ENCODE measurements at regions not wholly inside any gene's neighbourhood (a gene's known extent, or its start where the extent isn't known, plus 50 kb on each side); places are given as distances from the start of the nearest gene placed in this dataset.
"Not testable (repeated sequence)": the region's sequence is repeated elsewhere in the genome, so short reads cannot be mapped to it uniquely, and the experiment has no call there.

DNA sequence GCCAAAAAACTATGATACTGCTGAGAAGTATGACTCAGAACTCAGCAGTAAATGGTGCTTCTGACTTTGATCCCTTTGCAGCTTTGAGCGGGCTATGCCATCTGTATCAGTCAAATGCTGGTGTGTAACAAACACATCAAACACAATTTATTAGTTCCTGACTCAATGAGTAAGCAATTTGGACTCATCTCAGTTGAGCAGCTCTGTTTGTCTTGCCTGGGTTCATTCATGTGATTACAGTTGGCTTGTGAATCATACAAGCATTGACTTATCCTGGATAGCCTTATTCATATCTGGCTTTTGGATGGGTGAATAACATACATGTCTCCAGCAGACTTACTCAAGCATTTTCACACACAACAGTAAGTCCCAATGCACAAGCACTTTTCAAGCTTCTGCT is 858.8 kb downstream of the METTL15 start:
- no peak for DNase-seq

DNA sequence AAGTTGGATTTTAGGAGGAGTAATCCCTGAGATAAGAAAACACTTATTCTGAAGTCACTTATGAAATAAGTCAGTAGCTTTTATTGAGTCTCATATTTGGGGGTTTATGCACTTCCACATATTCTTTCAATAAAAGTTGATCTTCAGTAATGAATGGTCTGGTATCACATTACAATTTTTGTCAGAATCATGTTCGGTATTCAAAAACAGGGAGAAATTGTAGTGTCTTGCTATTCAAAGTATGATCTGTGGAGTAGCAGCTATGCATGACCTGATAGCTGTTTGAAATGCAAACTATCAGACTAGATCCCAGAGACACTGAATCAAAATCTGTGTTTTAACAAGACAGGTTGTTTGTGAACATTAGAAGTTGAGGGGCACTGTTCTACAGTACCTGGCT is 857.6 kb downstream of the METTL15 start:
- DNase-seq = no peak

DNA sequence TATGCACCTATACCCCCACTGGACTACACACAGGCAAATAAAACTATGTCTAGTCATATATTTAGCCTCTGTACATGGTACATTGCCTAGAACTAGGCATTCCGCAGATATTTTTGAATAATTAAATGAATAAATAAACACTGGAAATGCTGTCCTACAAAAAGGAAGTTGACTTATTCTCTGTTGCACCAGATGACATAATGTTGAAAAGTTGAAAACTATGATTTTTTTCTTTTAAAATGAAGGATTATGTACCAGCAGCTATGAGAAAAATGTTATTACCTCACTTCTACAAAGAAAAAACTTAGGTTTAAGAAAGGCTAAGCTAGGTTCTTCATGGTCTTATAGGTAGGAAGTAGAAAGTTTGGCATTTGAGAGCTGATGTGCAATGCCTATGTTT is 856.6 kb downstream of the METTL15 start:
- no peak for DNase-seq

DNA sequence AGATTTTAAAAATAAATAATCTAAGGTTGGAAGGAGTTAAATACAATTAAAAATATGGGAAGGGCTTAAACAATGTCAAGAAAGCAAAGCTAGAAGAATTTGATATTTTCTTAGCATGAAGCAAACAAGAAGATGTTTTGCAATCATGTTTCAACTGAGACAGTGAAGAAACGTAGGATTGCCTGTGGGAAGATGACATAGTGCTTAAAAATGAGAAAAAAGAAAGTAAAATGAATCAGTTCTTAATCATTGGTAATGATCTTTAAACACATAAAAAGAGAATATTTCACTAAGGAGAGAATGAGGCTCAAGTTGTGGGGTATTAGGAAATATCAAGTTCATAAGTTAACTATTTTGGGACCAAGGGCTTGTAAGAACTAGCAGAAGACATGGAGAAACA is 855.0 kb downstream of the METTL15 start:
- DNase-seq = no peak

DNA sequence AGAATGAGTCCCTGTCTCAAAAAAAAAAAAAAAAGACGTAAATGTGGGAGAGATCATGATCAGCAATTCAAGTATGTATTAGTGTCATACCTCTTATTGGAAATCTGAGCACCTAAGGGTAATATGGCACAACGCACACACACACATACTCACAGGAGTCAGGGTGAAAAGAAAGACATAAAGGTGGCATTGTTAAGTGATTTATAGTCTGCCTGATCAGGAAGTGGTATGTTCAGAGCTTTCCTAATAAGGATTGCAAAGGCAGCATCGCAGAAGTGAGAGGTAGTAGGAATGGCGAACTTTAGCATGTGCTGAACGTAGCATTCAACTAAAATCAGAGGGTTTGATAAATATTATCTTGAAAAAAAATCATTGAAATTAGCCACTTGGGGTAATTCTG is 854.3 kb downstream of the METTL15 start:
- no peak for DNase-seq

DNA sequence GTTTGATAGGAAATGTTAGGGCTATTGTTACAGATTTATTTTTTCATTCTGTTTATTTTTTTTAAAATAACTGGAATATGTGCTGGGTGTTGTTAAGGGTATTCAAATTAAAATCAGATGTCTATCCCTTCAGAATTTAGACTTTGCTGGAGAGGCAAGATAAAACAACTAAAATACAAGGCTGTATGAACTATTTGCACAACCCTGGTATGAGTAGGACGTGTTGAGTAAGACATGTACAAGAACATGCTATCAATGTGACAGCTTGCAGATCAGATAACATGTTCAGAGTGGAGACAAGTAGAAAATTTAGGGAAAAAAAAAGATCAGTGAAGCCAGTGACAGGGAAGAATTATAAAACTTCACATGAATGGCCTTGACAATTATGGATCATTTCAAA is 853.5 kb downstream of the METTL15 start:
- DNase-seq = no peak

DNA sequence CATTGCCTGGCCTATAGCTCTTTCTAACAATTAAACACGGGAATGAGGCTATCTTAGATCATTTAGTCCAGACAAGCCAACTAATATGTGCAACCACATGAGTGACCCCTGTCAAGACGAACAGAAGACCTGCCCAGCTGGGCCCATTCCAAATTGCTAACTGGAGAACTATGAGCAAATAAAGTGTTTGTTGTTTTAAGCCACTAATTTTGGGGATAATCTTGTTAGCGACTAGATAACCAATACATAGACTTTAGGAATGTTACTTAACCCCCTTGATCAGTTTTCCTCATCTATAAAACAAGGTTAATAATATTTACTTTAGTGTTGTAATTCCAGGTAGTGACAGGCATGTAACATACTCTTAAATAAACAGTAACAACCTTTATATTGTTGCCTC is 848.3 kb downstream of the METTL15 start:
- DNase-seq = no peak

DNA sequence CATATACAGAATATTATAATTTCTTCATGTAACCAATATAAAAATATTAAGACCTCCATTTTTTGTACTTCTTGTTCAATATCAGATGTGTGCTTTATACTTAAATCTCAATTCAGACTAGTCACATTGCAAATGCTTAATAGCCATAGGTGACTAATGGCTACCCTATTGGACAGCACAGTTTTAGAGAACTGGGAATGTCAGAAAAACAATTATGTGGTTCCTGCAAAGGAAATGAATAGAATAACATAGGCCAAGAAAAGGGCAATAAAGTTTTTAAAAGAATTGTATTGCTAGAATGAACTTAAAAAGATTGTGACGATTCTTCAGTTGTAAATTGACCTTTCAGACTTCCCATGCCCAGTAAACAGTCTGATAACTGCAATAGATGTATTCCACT is 843.0 kb downstream of the METTL15 start:
- DNase-seq = no peak

DNA sequence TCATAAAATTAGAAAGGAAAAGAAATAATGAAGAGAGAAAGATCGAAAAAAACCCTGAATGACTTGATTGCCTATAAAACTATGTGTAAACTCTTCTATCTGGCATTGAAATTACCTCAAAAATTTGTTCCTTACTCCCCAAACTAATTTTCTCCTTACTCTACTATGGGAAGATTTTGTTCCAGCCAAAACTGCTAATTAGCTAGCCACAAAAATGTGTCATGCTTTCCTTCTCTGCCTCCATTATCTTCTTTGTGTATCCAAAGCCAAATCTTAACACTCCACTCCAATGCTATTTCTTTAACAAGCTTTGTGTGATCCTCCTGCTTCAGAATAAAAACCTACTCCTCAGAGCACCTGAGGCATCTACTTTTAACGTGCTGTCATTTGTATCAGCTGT is 831.2 kb downstream of the METTL15 start:
- DNase-seq = no peak

DNA sequence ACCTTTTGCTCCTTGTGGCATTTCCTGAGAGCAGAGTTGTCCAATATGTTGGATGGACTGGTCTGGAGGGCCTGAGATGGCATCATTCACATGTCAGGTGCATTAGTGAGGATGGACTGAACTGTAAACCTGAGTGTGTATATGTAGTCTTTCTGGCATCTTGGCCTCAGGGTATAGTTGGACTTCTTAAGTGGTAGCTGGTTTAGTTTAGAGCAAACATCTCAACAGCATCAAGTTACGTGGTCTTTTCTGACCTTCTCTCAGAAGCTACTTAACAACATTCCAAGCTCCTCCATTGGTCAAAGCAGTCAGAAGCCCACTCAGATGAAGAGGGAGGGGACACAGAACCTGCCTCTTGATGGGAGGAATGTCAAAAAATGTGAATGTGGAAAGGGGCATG is 829.9 kb downstream of the METTL15 start:
- no peak for DNase-seq

DNA sequence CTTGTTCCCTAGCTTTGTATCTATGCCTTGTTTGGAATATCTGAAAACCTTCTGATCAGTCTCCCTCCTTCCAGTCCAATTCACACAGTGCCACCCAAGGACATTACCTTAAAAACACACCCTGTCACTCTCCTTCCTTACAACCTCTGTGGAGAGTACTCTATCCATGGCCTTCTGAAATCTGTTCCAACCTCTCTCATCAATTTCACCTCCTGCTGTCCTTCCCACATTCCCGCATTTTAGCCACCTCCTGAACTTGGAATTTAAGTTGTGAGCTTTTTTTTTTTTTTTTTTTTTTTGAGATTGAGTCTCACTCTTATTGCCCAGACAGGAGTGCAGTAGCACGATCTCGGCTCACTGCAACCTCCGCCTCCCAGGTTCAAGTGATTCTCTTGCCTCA is 824.8 kb downstream of the METTL15 start:
- no peak for DNase-seq

DNA sequence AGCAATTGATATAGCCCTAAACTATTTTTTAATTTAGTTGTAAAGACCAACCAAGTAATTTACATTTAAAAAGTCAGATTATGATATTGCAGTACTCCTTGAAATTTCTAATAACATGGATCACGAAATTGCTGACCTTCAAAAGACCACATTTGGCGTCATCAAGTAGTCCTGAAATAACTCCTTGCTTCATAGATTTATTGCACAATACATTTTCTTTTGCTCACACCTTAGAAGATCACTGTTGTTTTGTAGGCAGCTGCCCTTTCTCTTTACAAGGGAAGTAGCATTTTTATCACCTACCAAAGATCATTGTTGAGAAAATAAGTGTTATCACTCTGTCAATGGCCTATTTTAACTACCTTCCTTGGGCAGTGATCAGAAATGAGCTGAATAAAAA is 815.8 kb downstream of the METTL15 start:
- DNase-seq = no peak

DNA sequence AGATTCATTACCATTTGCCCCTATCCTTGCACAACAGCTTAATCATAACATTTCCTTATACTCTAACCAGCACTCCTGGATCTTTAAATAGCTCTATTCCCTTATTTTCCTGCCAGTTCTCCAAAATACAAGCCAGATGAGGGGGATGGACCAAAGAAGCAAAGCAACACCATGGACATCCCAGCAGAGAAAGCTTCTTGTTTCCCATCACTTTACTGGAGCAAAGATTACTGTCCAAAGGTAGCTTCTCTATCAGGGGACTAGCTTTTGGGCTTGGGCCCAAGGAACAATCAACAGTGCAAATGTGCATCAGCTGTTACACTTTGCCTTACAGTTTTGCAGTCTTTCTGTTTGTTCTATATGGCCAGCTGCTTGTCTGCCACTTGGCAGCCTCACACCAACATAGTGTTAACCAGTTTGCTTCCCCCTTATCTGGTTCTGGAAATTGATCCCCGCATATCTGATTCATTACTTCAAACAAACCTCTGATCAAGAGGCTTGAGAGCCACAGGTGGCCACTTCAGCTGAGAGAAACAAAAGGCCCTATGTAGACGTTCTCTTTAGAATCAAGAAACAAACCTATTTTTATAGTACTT is 814.3 kb downstream of the METTL15 start:
- DNase-seq = peak; percentile 21

DNA sequence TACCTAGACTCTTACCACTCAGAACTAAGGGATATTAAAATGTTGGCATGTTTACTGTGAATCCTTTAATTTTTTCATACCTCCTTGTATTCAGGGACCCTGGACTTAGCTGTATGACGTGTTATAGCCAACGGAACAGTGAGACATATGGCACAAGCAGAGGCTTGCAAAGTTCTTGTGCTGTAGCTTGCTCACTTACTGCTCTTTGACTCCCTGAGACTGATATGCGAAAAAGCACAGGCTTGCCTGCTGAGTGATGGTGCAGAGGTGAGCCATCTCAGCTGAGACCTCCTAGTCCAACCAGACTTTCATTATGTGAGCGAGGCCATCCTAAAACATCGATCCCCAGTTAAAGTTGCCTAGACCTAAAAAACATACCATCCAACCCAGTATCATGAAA is 811.0 kb downstream of the METTL15 start:
- no peak for DNase-seq

DNA sequence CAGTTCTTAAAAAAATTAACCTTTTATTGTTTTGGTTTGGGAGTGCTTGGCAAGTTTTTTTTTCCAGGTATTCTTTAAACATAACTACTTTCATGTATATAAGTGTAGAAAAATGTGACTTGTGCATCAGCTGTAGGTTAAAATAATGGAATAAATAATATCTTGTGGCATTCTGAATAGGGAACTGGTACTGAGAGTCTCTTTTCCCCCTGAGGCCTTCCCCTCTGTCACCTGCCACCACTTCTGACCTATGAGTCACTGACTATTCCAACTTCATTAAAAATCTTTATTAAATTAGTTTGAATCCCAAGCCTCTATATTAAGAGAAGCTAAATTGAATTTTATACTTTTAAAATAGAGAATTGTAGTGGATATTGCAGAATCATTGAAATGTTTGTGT is 805.7 kb downstream of the METTL15 start:
- DNase-seq = no peak

DNA sequence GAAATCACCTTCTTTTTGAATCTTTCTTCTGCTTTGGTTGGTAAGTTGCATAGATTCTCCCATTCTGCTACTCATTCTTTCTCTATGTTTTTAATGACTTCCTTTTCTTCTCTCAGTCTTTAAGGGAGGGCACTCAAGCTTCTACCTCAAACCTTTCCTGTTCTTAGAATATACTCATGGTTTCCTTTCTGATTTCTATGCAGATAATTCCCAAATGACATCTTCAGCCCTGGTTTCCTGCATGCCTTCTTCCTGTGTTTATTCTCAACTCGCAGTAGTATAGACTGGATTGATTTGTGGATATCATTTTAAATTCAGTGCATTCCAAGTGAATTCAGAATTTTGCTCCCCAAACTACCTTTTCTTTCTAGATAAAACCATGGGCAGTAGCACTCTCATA is 803.6 kb downstream of the METTL15 start:
- no peak for DNase-seq

DNA sequence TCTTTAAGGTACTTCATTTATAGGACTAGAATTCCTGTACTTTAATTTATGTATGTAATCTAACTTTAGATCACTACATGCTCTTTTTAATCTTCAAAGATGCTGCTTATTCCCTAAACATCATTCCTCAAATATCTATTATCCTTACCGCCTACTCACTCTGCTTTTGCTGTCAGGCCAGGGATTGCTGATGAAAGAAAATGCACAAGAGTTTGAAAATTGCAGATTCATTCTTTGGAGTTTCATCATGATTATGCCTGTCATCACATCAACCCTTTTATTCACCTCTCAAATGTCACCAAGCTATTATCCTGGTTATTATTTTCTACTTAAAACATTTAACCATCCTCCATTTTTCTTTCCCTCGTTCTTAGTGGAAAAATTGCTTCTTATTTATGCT is 802.7 kb downstream of the METTL15 start:
- no peak for DNase-seq

DNA sequence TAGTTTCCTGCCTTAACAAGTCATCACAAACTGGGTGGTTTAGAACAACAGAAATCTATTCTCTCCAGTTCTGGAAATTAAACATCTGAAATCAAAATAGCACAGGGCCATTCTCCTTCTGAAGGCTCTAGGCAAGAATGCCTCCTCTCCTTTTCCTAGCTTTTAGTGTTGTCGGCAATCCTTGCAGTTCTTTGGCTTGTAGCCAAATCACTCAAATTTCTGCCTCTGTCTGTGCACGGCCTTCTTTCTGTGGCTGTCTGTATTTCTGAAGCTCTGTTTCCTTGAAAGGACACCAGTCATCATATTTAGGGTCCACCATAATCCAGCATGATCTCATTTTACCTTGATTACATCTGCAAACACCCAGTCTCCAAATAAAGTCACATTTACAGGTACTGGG is 795.5 kb downstream of the METTL15 start:
- no peak for DNase-seq

DNA sequence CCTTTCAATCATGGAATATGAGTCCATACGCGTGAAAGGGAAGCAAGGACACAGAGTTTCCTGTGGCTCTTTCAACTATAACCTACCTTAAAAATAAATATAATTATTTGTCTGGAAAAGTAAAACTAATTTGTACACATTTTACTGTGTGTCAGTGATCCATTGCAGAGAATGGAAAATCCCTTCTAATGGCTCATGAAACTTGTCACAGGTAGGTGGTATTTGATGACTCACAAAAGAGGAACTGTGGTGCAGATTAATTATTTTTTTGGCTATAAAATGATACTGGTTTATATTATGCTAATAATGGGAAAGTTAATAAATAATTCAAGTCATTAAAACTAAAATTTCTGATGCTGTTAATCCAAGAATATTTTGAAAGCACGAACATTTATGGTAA is 792.2 kb downstream of the METTL15 start:
- no peak for DNase-seq

DNA sequence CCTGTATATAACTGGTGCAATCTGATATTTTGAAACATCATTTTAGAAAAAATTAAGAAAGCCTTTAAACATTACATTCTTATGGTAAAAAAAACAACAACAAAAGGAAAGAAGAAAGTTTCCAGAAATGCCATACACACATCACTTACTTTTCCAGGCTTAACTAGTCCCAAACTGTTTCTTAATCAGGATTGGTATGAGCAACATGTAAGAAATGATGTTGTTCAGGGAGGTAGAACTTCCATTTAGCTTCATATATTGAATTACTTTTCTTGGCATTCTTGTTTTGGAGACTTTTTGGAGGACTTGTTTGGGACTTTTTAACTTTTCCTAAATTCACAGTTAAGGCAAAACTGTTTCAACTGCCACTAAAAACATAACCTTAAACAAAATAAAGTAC is 791.5 kb downstream of the METTL15 start:
- no peak for DNase-seq

DNA sequence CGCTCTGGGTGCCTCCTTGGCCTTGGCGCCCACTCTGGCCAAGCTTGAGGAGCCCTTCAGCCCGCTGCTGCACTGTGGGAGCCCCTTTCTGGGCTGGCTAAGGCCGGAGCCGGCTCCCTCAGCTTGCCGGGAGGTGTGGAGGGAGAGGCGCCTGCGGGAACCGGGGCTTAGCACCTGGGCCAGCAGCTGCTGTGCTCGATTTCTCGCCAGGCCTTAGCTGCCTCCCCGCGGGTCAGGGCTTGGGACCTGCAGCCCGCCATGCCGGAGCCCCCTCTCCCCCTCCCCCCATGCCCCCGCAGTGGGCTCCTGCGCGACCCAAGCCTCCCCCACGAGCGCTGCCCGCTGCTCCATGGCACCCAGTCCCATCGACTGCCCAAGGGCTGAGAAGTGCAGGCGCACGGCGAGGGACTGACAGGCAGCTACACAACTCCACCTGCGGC is 782.4 kb downstream of the METTL15 start:
- DNase-seq = not testable (repeated sequence)

DNA sequence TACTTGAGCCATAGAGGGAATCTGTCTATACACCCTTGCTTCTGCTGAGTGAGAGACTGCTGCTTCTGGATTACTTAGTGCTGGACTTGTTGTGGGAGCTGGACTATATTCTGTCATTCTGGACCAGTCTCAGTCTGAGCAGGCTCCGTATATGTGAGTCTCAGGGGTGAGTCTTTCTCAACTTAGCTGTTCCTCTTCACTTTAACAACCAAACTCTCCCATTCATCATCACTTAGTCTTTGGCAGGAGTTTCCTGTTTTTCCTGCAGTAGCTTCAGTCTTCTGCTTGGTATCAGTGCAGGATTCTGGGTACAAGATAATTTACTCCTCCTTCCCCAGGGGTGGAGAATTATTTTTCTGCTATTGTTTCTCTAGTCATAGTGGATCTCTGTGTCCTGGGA is 779.5 kb downstream of the METTL15 start:
- no peak for DNase-seq

DNA sequence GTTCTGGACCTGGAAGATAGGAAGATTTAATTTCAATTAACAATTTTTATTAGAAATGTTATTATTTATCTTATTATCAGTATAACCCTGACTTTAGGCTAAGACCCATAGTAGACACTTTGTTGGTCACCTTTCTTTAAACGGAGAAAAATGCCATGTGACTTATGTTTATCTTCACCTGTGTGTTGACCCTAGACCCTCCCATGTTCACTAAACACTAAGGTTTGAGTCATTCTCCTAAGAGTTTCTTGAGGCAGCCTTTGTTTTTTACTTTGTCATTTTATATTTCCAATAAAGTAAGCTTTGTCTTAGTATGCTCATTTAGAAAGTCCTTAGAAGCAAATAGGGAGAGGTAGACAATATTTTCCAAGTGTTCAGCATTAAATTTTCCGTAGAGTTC is 771.7 kb downstream of the METTL15 start:
- no peak for DNase-seq

DNA sequence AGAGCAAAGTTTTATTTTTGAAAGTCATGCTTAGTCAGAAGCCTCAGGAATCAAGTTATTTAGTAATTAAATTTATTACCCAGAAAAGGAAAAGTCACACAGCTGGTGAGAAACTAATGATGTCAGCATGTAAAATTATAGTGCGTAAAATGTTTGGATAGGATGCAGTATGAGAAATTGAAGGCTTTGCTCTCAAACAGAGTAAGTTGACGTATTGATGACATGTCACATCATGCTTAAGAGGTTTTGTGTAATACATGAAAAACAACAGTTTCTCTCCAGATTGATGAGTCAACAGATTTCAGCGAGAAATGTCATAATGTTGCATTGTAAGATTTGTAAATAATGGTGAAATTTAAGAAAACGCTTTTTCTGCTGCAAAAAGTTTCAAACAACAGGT is 769.8 kb downstream of the METTL15 start:
- no peak for DNase-seq

DNA sequence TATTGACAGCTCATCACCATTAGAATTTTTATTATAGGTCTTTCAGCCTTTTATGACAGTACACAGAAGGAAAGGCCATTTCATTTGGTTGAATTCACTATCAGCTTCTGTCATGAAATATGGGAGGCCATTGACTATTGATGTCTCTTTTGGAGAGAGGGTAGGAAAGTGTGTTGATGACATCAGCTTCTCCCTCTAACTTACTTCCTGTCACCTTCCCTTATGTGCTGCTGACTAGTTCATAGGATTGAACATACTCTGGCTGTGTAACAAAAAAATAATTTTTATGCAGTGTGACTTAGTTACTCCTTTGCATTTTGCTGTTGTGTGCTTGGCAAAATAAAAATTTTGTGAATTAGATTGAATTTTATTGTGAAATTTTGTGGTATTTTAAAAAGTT is 769.2 kb downstream of the METTL15 start:
- no peak for DNase-seq

DNA sequence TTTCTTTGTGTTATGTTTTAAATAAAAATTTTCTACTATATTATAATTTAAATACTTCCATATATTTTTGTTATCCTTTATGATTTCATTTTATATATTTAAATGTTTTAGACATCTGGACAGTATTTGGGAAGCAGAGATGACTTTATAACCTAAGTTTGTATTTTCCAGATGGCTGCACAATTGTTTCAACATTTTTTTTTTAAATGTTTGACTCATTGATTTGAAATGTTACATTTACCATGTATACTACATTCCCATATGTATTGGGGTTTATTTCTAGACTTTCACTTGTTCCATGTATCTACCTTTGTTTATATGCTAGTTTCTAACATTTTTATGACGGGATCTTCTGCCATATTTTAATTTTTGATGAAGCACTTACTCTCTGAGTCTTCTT is 766.5 kb downstream of the METTL15 start:
- DNase-seq = no peak

Measured in femur (tissue), 1 donor.